H1 (cell line): ENCODE measurements at regions not wholly inside any gene's neighbourhood (a gene's known extent, or its start where the extent isn't known, plus 50 kb on each side); places are given as distances from the start of the nearest gene placed in this dataset.

ENCODE experiments used
- CHD2 ChIP-seq: IDR thresholded peaks from 2 replicates; pipeline ENCODE4 v1.6.1; 2012; ENCODE audit warnings: low read length, improper control_type of control experiment
- CTBP2 ChIP-seq: IDR thresholded peaks from 2 replicates; pipeline ENCODE4 v1.7.0; 2011; ENCODE audit warnings: borderline replicate concordance, mild to moderate bottlenecking, moderate library complexity, mixed read lengths, low read length; ENCODE audit not compliant: insufficient read depth, insufficient read length
- CTCF ChIP-seq, 3 experiments: IDR thresholded peaks; 1 replicate in 2 of 3; 2 replicates in 1 of 3; pipeline versions ENCODE4 v1.5.1 to v1.6.1; 2011; ENCODE audit warnings: low read length in 3 of 3, mild to moderate bottlenecking in 3 of 3, inconsistent platforms in 2 of 3, low read depth in 1 of 3, moderate library complexity in 1 of 3; ENCODE audit not compliant: insufficient read depth in 1 of 3; ENCODE audit errors: control extremely low read depth in 1 of 3
- EGR1 ChIP-seq: IDR thresholded peaks from 2 replicates; pipeline ENCODE4 v1.6.1; 2011; ENCODE audit warnings: low read depth, low read length, borderline replicate concordance
- FOSL1 ChIP-seq: IDR thresholded peaks from 2 replicates; pipeline ENCODE4 v1.6.1; 2011; ENCODE audit warnings: mild to moderate bottlenecking, low read depth, low read length, moderate library complexity; ENCODE audit not compliant: insufficient read depth
- GABPA ChIP-seq: IDR thresholded peaks from 2 replicates; pipeline ENCODE4 v1.6.1; 2011; ENCODE audit warnings: mild to moderate bottlenecking, low read length, moderate library complexity, borderline replicate concordance; ENCODE audit not compliant: insufficient read depth
- JUN ChIP-seq: IDR thresholded peaks from 2 replicates; pipeline ENCODE4 v1.6.1; 2011; ENCODE audit warnings: low read depth, mild to moderate bottlenecking, improper control_type of control experiment, low read length
- MAFK ChIP-seq: IDR thresholded peaks from 2 replicates; pipeline ENCODE4 v1.6.1; 2012; ENCODE audit warnings: low read depth, mild to moderate bottlenecking, improper control_type of control experiment, low read length
- MAX ChIP-seq: IDR thresholded peaks from 2 replicates; pipeline ENCODE4 v1.6.1; 2012; ENCODE audit warnings: inconsistent platforms
- POLR2A ChIP-seq, 2 experiments: IDR thresholded peaks; 1 replicate in 1 of 2; 2 replicates in 1 of 2; pipeline ENCODE4 v1.6.1; 2011; ENCODE audit warnings: low read depth in 2 of 2, low read length in 2 of 2, mild to moderate bottlenecking in 2 of 2; ENCODE audit errors: control extremely low read depth in 1 of 2
- RFX5 ChIP-seq: IDR thresholded peaks from 2 replicates; pipeline ENCODE4 v1.6.1; 2011; ENCODE audit warnings: low read depth, low read length, improper control_type of control experiment, borderline replicate concordance
- TAF1 ChIP-seq: IDR thresholded peaks from 2 replicates; pipeline ENCODE4 v1.6.1; 2011; ENCODE audit warnings: mild to moderate bottlenecking, low read depth, low read length
- TCF12 ChIP-seq: IDR thresholded peaks from 2 replicates; pipeline ENCODE4 v1.6.1; 2011; ENCODE audit warnings: low read depth, mild to moderate bottlenecking, low read length

GRCh38 chr4:135114079-135114478 lies 912.5 kb upstream of the PABPC4L start:
- TF ChIP-seq CTCF (IDR thresholded peaks at IDR 0.05; ENCODE audit: control extremely low read depth in 1 of 3, insufficient read depth in 1 of 3, low read depth in 1 of 3, low read length in 3 of 3) (no peak), CHD2 (no peak), JUN (no peak), CTBP2 (no peak), RFX5 (no peak), EGR1 (no peak), TCF12 (no peak), FOSL1 (no peak), POLR2A (IDR thresholded peaks at IDR 0.05; ENCODE audit: control extremely low read depth in 1 of 2, low read depth in 2 of 2, low read length in 2 of 2) (no peak), TAF1 (no peak), GABPA (no peak), MAX (no peak), MAFK (no peak)
